Colonic mucosa (tissue), 4 donors: ENCODE measurements at regions not wholly inside any gene's neighbourhood (a gene's known extent, or its start where the extent isn't known, plus 50 kb on each side); places are given as distances from the start of the nearest gene placed in this dataset.
"Not testable (repeated sequence)": the region's sequence is repeated elsewhere in the genome, so short reads cannot be mapped to it uniquely, and the experiment has no call there.

Source experiments
- DNase-seq: peaks from one replicate; pipeline ENCODE4 v3.0.0-alpha.2; 2020
- H3K27ac ChIP-seq: fragments of 200-600 bp; one replicate; pipeline ENCODE4 v1.8.0; 2021
- H3K27me3 ChIP-seq: fragments of 200-600 bp; one replicate; pipeline ENCODE4 v1.8.0; 2021
- H3K36me3 ChIP-seq: fragments of 200-600 bp; one replicate; pipeline ENCODE4 v1.8.0; 2021
- H3K4me1 ChIP-seq: fragments of 200-600 bp; one replicate; pipeline ENCODE4 v1.8.0; 2021; ENCODE audit warnings: mild to moderate bottlenecking
- H3K4me3 ChIP-seq: fragments of 200-600 bp; one replicate; pipeline ENCODE4 v1.8.0; 2021
- H3K9ac ChIP-seq, 2 donors: one replicate each; pipeline ENCODE4 v1.7.0; 2013; ENCODE audit warnings: control low read depth in 2 of 2, low read depth in 2 of 2, low read length in 2 of 2
- H3K9me3 ChIP-seq: fragments of 200-600 bp; one replicate; pipeline ENCODE4 v1.8.0; 2021
- CTCF ChIP-seq: fragments of 200-600 bp; IDR thresholded peaks from one replicate; pipeline ENCODE4 v1.8.0; 2022; ENCODE audit warnings: antibody characterized with exemption, mild to moderate bottlenecking
- intact Hi-C: fragments of 100-400 bp; cut with DNase I; formaldehyde crosslinking; loops from one replicate; pipeline ENCODE4 v1.14.1; 2022
- donor health status: healthy.
- donor health status: DM: no; HTN: no; CAD: no.
- donor health status: DM: no; HTN: no; CAD: no.

- no peaks in the 10 kb centered on the region for H3K36me3 ChIP-seq
- no peaks in the 10 kb centered on the region for H3K9me3 ChIP-seq
- no peak for TF ChIP-seq CTCF
- H3K9ac ChIP-seq: no peak overlapping the region
- no peak overlapping the region for H3K27ac ChIP-seq
- H3K4me1 ChIP-seq: no peaks in the 10 kb centered on the region
- H3K27me3 ChIP-seq: no peaks in the 10 kb centered on the region
- H3K4me3 ChIP-seq: no peak overlapping the region
- DNase-seq: no peak
- intact Hi-C loops: no loop called here
Observed at GRCh38 chrX:109920868-109921267, 82.0 kb upstream of the TMEM164 start.

GRCh38 chrX:109922190-109922589 is 80.7 kb upstream of the TMEM164 start:
- intact Hi-C loops: no loop called here
- Histone ChIP-seq H3K9ac (no peak overlapping the region), H3K36me3 (no peaks in the 10 kb centered on the region), H3K27me3 (no peaks in the 10 kb centered on the region), H3K27ac (no peak overlapping the region), H3K4me3 (no peak overlapping the region), H3K9me3 (no peaks in the 10 kb centered on the region), H3K4me1 (no peaks in the 10 kb centered on the region)
- DNase-seq: no peak
- TF ChIP-seq CTCF: no peak

- H3K4me3 ChIP-seq, H3K9ac ChIP-seq, H3K36me3 ChIP-seq, H3K27ac ChIP-seq, H3K4me1 ChIP-seq, DNase-seq, H3K9me3 ChIP-seq, H3K27me3 ChIP-seq, intact Hi-C loops: not testable (repeated sequence)
Observed at GRCh38 chrX:109925003-109925402, 77.9 kb upstream of the TMEM164 start.

- DNase-seq: no peak
- Histone ChIP-seq H3K9me3 (no peaks in the 10 kb centered on the region), H3K9ac (no peak overlapping the region), H3K27ac (no peak overlapping the region), H3K27me3 (no peaks in the 10 kb centered on the region), H3K36me3 (no peaks in the 10 kb centered on the region), H3K4me1 (no peaks in the 10 kb centered on the region), H3K4me3 (no peak overlapping the region)
- intact Hi-C loops: no loop called here
- TF ChIP-seq CTCF: no peak
Observed at GRCh38 chrX:109925656-109926055, 77.3 kb upstream of the TMEM164 start.

GRCh38 chrX:109926118-109926517 is 76.8 kb upstream of the TMEM164 start:
- no peak for DNase-seq
- H3K9ac ChIP-seq: no peak overlapping the region
- no peaks in the 10 kb centered on the region for H3K4me1 ChIP-seq
- H3K27ac ChIP-seq: no peak overlapping the region
- H3K36me3 ChIP-seq: no peaks in the 10 kb centered on the region
- intact Hi-C loops: no loop called here
- TF ChIP-seq CTCF: no peak
- no peaks in the 10 kb centered on the region for H3K27me3 ChIP-seq
- H3K9me3 ChIP-seq: no peaks in the 10 kb centered on the region
- no peak overlapping the region for H3K4me3 ChIP-seq

- no peak for TF ChIP-seq CTCF
- Histone ChIP-seq H3K27ac (no peak overlapping the region), H3K9me3 (no peaks in the 10 kb centered on the region), H3K9ac (no peak overlapping the region), H3K4me3 (no peak overlapping the region), H3K36me3 (no peaks in the 10 kb centered on the region), H3K27me3 (no peaks in the 10 kb centered on the region), H3K4me1 (no peaks in the 10 kb centered on the region)
- intact Hi-C loops: no loop called here
- no peak for DNase-seq
Observed at GRCh38 chrX:109926743-109927662, 75.9 kb upstream of the TMEM164 start.
